Activated CD4-positive, CD25-positive, alpha-beta regulatory T cell treated with anti-CD3 and anti-CD28 coated beads, Interleukin-2, amount 50 U/mL, for 72 hours (primary cell): ENCODE measurements at regions not wholly inside any gene's neighbourhood (a gene's known extent, or its start where the extent isn't known, plus 50 kb on each side); places are given as distances from the start of the nearest gene placed in this dataset.
"Not testable (repeated sequence)": the region's sequence is repeated elsewhere in the genome, so short reads cannot be mapped to it uniquely, and the experiment has no call there.

Experiments used
- DNase-seq: peaks from one replicate; pipeline ENCODE4 v3.0.0; 2021

- no peak for DNase-seq
These were observed 165.9 kb upstream of the ARHGAP5 start for GRCh38 chr14:31911160-31911559.

GRCh38 chr14:31913370-31913769 lies 163.7 kb upstream of the ARHGAP5 start:
- DNase-seq, result no peak

GRCh38 chr14:31918289-31918688 lies 158.8 kb upstream of the ARHGAP5 start:
- DNase-seq, result not testable (repeated sequence)

- DNase-seq, result no peak
These were observed 157.1 kb upstream of the ARHGAP5 start for GRCh38 chr14:31920001-31920400.

GRCh38 chr14:31920989-31921650 lies 156.0 kb upstream of the ARHGAP5 start:
- DNase-seq, result no peak

- no peak for DNase-seq
These were observed 155.4 kb upstream of the ARHGAP5 start for GRCh38 chr14:31921721-31922120.

DNA sequence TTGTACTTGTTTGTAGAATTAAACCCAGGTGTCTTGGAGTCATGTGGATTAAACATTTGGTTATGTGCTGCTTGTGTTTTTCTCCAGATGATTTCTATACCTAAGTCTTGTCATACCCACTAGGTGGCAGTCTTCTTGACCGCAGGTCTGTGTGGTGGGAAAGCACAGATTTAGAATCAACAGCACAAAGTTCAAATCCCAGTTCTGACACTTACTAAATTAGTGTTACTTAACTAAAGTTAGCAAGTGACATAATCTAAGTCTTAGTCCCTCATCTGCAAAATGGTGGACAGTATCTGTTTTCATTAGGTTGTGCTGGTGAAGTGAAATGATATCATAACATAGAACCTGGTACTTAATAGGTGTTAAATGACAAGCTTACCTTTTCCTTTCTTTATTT lies 151.0 kb upstream of the ARHGAP5 start:
- no peak for DNase-seq

DNA sequence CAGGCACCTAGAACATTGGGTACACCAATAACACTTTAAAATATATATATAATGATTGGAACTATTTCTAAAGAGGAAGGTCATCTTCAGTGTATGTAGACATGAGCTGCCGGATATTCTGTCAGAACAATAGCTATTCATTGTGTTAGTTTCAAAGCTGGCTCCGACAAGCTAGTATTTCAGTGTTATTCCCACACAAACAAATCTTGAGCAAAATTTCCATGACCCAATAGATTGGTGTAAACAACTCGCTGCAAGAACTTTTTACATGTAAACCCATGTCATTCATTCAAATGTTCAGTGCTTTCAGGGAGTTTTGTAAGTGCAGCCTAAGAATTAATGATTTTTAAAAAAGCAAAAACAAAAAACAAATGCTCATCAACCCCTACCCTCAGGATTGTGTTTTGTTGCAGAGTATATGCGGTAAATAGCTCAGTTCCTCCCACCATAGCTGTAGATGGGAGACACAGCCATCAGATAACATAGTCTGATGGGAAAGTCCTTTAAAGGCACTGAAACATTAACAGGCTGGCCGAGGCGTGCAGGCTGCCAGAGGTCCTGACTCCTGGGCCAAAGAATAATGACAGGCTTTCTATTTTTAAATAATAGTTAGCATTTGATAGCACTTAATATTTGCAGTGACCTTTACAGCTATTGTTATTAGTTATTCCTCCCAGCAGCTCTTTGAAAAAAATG lies 150.3 kb upstream of the ARHGAP5 start:
- DNase-seq, result no peak

- no peak for DNase-seq
These were observed 149.7 kb upstream of the ARHGAP5 start for GRCh38 chr14:31927348-31927832.

DNA sequence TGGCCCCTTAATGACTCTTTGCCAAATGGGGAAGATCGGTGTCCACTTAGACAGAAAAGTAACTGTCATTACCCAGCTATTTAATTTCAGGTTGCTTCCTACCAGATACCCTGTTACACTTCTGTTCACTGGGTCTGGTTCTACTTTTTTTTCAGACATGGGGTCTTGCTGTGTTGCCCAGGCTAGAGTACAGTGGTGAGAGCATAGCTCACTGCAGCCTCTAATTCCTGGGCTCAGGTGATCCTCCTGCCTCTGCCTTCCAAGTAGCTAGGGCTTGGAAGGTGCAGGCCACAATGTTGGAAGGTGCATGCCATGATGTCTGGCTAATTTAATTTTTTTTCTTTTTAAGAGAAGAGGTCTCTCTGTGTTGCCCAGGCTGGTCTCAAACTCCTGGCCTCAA lies 147.0 kb upstream of the ARHGAP5 start:
- no peak for DNase-seq

DNA sequence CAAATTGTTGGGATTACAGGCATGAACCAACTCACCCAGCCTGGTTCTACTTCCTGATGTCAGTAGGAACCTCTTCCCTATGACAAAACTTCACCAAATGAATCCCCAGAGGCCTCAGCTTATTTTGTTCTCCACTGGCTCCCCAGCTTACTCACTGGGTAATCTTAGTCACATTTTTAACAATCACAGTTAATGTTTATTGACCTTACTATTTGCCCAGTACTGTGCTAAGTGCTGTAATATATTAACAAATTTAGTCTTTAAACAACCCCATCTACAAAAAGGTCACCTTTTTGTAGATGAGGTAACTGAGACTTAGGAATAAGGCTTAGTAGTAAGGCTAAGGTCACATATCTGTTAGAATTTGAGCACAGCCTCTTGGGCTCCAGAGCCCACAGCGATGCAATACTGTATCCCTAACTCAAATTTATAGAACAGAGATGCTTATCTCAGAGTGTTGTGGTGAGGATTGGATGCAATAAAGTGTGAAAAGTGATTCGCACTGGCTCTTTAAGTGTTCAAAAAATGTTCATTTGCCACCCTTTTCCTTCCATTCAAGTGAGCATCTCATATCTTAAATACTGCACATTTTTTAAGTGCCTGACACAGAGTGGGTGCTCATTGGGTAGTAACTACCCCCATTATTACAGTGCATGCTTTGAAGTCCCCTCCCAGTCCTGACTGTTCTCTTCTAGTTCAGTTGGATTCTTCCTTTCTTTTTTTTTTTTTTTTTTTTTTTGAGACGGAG lies 146.4 kb upstream of the ARHGAP5 start:
- DNase-seq, result no peak

GRCh38 chr14:31932675-31933074 lies 144.4 kb upstream of the ARHGAP5 start:
- no peak for DNase-seq

DNA sequence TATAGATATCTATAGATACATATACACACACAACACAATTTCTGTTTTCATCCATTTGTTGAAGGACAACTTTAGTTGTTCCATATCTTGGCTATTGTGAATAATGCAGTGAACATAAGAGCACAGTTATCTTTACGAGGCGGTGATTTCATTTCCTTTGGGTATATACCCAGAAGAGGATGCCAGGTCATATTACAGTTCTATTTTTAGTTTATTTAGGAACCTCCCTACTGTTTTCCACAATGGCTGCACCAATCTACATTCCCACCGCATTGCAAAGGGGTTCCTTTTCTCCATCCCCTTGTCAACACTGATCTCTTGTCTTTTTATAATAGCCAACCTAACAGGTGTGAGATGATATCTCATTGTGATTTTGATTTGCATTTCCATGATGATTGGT lies 143.4 kb upstream of the ARHGAP5 start:
- no peak for DNase-seq

DNA sequence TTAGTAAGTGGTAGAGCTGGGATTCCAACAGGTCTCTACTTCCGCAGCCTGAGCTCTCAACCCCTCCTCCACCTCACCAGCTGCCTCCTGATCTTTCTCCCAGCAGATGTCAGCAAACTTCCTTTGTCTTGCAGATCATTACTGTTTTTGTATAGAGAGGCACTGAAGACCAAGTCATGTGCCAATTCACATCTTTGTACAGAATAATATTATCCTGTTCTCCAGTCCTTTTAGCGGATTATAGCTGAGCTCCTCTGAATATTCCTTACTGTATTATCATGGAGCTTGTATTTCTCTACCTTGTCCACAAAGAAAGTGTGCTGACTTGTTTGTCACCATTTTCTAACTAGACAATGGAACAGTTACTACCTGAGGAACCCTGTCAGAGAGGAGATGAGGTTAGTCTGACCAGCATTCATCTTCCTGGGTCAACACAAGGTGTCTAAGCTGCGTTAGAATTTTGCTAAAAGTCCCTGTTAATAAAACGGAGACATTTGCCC lies 142.3 kb upstream of the ARHGAP5 start:
- no peak for DNase-seq

DNA sequence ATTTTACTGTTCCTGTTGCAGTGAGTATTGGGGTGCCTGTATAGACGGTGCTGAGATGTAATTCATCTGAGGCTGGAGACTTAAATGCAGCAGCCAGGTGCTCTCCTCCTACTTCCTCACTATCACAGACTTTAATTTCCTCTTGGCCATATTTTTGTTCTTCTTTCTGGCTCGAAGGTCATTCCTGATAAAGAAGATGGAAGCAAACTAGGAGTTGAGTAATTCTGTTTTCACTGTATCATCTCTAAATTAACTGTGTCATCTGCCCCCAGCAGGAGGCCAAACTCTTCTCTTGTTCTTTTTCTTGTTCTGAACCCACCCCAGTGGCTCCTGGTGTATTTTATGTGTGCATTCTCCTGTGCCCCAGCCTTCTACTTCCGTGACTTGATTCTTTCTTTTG lies 141.7 kb upstream of the ARHGAP5 start:
- no peak for DNase-seq

DNA sequence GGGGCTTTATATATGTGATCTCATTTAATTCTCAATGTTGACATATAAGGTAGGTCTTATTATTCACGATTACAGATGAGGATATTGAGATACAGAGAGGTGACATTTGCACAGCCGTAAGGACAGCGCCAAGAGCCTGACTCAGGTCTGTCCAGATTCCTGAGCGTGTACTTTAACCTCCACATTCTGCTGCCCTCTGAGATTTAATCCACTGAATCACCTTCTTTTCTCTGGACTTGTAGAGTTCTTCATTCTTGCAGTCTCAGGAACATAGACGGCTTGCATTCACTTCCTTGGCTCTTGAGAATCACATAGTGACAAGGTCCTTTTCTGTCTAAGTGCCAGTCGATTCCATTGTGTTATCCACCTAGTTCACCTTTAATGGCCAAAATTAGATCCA lies 141.0 kb upstream of the ARHGAP5 start:
- DNase-seq, result no peak

GRCh38 chr14:31937730-31938346 lies 139.3 kb upstream of the ARHGAP5 start:
- peak; percentile 60 for DNase-seq

- DNase-seq, result no peak
These were observed 137.2 kb upstream of the ARHGAP5 start for GRCh38 chr14:31939934-31940333.

- no peak for DNase-seq
These were observed 135.6 kb upstream of the ARHGAP5 start for GRCh38 chr14:31941487-31941886.

DNA sequence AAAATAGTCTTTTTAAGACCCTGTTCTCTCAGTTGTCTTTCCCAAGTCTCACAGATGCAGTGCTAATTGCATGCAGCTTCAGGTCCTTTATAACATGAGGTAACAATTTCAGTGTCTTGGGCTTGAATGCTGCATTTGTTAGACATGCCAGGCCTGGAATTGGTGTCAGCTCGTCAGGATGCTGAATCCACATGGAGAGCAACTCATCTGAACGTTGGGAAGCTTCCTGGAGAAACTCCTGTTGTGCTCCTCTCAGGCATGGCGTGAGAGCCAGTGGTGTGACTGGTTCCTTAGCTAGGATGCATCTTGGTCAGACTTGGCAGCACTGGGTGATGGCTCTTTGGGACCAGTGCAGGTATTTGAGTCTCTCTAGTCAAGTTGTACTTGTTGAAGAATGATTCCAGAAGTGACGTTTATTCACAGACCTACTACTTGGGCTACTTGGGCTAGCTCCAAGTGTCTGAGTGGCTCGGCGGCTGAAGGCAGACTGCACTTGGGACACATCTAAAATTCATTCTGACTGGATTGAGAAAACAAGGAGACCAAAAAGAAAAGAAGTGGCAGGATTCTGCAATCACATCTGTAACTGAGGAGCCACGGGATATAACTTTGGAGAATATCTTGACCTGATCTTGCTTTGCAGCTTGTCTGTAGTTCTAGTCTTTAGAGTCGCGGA lies 134.8 kb upstream of the ARHGAP5 start:
- no peak for DNase-seq

DNA sequence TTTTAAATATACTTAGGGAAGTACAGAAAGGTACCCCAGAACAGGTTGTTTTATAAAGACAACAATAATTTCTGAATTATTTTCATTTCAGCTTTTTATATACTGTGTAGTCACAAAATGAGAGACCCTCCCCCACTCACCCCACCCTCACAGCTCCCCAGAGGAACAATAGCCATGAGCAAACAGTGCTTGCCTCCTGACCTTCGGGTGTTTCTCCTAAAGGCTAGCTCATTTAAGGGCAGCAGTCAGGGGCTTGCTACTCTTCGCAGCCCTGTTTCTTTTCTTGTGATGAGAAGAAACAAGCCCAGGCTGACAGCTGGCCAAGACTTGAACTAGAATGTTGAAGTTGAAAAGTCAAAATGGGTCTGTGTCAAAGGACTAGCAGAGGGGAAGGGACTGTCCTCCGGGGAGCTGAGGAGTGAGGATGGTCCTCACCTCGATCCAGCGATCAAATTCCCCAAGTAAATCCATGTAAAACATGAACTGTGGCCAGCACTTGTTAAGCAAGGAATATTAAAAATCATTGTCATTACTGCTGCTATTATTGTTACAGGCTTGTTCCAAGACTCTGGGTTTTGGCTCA lies 133.8 kb upstream of the ARHGAP5 start:
- DNase-seq, result no peak

DNA sequence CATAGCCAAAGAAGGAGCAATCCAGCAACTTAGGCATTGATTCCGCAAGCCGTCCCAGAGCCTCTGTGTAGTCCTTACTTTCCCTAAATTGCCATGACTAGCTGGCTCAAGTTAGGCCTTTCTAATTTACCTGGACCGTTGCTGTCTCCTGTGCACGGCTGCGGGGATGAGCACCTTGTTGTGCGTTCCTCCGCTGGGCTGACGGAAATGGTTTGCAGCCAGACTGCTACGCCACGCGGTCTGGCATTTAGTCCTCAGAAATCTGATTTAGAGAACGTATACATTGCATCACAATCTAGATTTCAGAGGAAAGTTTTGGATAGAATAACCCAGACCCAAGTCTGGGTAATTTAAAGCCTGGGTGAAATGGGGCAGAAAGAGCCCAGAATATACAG lies 133.2 kb upstream of the ARHGAP5 start:
- no peak for DNase-seq
